AG08395 (cell line): ENCODE measurements at regions not wholly inside any gene's neighbourhood (a gene's known extent, or its start where the extent isn't known, plus 50 kb on each side); places are given as distances from the start of the nearest gene placed in this dataset.

Source experiments
- DNase-seq: peaks from one replicate; pipeline ENCODE4 v3.0.0; 2012; ENCODE audit warnings: mixed read lengths, low spot score

- DNase-seq: no peak
Measured at GRCh38 chr2:220855296-220855695, 716.8 kb downstream of the EPHA4 start.

GRCh38 chr2:220856486-220856885 lies 715.6 kb downstream of the EPHA4 start:
- DNase-seq: no peak

- no peak for DNase-seq
Measured at GRCh38 chr2:220857368-220857767, 714.7 kb downstream of the EPHA4 start.

GRCh38 chr2:220858101-220858500 lies 714.0 kb downstream of the EPHA4 start:
- DNase-seq: no peak

GRCh38 chr2:220871909-220872308 lies 700.2 kb downstream of the EPHA4 start:
- no peak for DNase-seq

- no peak for DNase-seq
Measured at GRCh38 chr2:220876080-220876824, 695.9 kb downstream of the EPHA4 start.

- no peak for DNase-seq
Measured at GRCh38 chr2:220877491-220877890, 694.6 kb downstream of the EPHA4 start.

- no peak for DNase-seq
Measured at GRCh38 chr2:220877897-220878296, 694.2 kb downstream of the EPHA4 start.

- no peak for DNase-seq
Measured at GRCh38 chr2:220880623-220881596, 691.2 kb downstream of the EPHA4 start.

- DNase-seq: no peak
Measured at GRCh38 chr2:220882507-220882906, 689.6 kb downstream of the EPHA4 start.

GRCh38 chr2:220885593-220885992 lies 686.5 kb downstream of the EPHA4 start:
- no peak for DNase-seq

- DNase-seq: no peak
Measured at GRCh38 chr2:220887271-220887870, 684.7 kb downstream of the EPHA4 start.

- DNase-seq: no peak
Measured at GRCh38 chr2:220887876-220888275, 684.2 kb downstream of the EPHA4 start.

GRCh38 chr2:220890931-220891330 lies 681.2 kb downstream of the EPHA4 start:
- no peak for DNase-seq

GRCh38 chr2:220891405-220891804 lies 680.7 kb downstream of the EPHA4 start:
- peak; percentile 74 for DNase-seq

GRCh38 chr2:220892018-220892634 lies 680.0 kb downstream of the EPHA4 start:
- no peak for DNase-seq

- no peak for DNase-seq
Measured at GRCh38 chr2:220893411-220893810, 678.7 kb downstream of the EPHA4 start.

GRCh38 chr2:220894069-220894468 lies 678.0 kb downstream of the EPHA4 start:
- no peak for DNase-seq

GRCh38 chr2:220899492-220899891 lies 672.6 kb downstream of the EPHA4 start:
- DNase-seq: no peak

- no peak for DNase-seq
Measured at GRCh38 chr2:220904015-220904414, 668.1 kb downstream of the EPHA4 start.

- DNase-seq: no peak
Measured at GRCh38 chr2:220913384-220913783, 658.7 kb downstream of the EPHA4 start.

- DNase-seq: no peak
Measured at GRCh38 chr2:220915092-220915623, 656.9 kb downstream of the EPHA4 start.
